AG04450 (cell line): ENCODE measurements at regions not wholly inside any gene's neighbourhood (a gene's known extent, or its start where the extent isn't known, plus 50 kb on each side); places are given as distances from the start of the nearest gene placed in this dataset.

Experiments used
- CTCF ChIA-PET: fragments of 300-600, 350-600 bp; formaldehyde crosslinking; extraction: SDS; loops from one replicate; lab custom pipeline; 2022; ENCODE audit warnings: antibody characterized with exemption, inconsistent platforms; lab: Charles Lee
- POLR2A ChIA-PET: fragments of 350-600 bp; formaldehyde crosslinking; extraction: SDS; loops from one replicate; lab custom pipeline; 2021; ENCODE audit warnings: antibody characterized with exemption, inconsistent platforms; lab: Yijun Ruan, JAX
- DNase-seq: peaks from one replicate; pipeline ENCODE4 v3.0.0-alpha.2; 2011; ENCODE audit warnings: low read depth, low spot score
- H3K27ac ChIP-seq: one replicate; pipeline ENCODE4 v1.5.1; 2012; ENCODE audit warnings: low read depth, low read length, control low read depth
- H3K27me3 ChIP-seq: one replicate; pipeline ENCODE4 v1.6.0; 2012; ENCODE audit warnings: low read length; ENCODE audit not compliant: control insufficient read depth, insufficient read depth
- H3K4me3 ChIP-seq: 2 replicates; pipeline ENCODE4 v1.5.1; 2011; ENCODE audit warnings: mild to moderate bottlenecking, low read depth, low read length, control low read depth
- H3K9me3 ChIP-seq: 2 replicates; pipeline ENCODE4 v1.5.1; 2012; ENCODE audit warnings: low read length; ENCODE audit not compliant: control insufficient read depth, insufficient read depth
- TF ChIP-seq, protein P1 (sequence below): IDR thresholded peaks from 2 replicates; pipeline ENCODE4 v1.5.1; 2011; ENCODE audit warnings: low read depth, low read length, control low read depth, inconsistent platforms

DNA sequence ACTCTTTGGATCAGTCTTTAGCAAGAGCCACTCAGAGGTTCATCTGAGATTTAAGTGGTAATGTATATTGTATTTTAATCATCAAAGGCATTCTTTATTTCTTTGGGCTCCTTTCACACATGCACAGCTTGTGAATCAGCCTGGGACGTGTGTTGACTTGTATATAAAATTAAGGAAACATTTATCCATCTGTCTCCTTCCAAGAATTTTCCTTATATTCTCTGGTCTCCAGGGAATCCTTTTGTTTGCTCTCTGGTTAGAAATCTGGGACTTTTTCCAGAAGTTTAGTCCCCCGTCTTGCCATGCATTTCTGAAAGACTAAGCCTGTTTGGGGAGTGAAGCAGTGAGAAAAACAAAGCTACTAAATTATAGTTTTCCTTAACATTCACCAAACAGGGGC is 212.3 kb downstream of the DCAF12L2 start:
- ChIA-PET CTCF (no interaction called here), POLR2A (no interaction called here)
- H3K4me3 ChIP-seq = no peak overlapping the region
- TF ChIP-seq, protein P1, sequence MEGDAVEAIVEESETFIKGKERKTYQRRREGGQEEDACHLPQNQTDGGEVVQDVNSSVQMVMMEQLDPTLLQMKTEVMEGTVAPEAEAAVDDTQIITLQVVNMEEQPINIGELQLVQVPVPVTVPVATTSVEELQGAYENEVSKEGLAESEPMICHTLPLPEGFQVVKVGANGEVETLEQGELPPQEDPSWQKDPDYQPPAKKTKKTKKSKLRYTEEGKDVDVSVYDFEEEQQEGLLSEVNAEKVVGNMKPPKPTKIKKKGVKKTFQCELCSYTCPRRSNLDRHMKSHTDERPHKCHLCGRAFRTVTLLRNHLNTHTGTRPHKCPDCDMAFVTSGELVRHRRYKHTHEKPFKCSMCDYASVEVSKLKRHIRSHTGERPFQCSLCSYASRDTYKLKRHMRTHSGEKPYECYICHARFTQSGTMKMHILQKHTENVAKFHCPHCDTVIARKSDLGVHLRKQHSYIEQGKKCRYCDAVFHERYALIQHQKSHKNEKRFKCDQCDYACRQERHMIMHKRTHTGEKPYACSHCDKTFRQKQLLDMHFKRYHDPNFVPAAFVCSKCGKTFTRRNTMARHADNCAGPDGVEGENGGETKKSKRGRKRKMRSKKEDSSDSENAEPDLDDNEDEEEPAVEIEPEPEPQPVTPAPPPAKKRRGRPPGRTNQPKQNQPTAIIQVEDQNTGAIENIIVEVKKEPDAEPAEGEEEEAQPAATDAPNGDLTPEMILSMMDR = no peak
- H3K27ac ChIP-seq = no peak overlapping the region
- DNase-seq = no peak
- H3K27me3 ChIP-seq = no peaks in the 10 kb centered on the region
- H3K9me3 ChIP-seq = no peaks in the 10 kb centered on the region

DNA sequence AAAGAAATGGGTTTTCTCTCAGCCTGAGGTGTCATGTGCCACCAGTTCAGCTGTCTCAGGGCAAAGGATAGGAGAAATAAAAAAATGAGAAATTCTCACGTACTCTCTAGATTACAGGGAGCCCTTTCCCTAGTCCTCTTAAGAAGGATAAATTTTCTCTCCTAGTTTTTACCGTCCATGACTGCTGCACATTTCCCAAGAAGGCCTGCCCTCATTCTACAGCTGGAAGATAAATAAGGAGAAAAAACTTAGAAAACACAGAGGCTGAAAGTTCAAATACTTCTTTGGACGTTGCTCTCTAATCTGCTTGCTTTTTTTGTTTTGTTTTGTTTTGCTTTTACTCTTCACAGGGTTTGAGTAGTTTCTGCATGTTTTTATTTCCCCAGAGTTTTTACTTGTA is 211.9 kb downstream of the DCAF12L2 start:
- Histone ChIP-seq H3K4me3 (no peak overlapping the region), H3K9me3 (no peaks in the 10 kb centered on the region), H3K27ac (no peak overlapping the region), H3K27me3 (no peaks in the 10 kb centered on the region)
- POLR2A ChIA-PET = no interaction called here
- TF ChIP-seq, protein P1 = no peak
- CTCF ChIA-PET = no interaction called here
- no peak for DNase-seq

- no peaks in the 10 kb centered on the region; the same call in 1 of the 2 replicates for H3K9me3 ChIP-seq
- no peak overlapping the region for H3K4me3 ChIP-seq
- no peak overlapping the region for H3K27ac ChIP-seq
- TF ChIP-seq, protein P1 = no peak
- ChIA-PET POLR2A (no interaction called here), CTCF (no interaction called here)
- DNase-seq = no peak
- H3K27me3 ChIP-seq = no peaks in the 10 kb centered on the region
Observed at GRCh38 chrX:125977851-125978250, 188.2 kb downstream of the DCAF12L2 start.

GRCh38 chrX:125998432-125998831 is 167.7 kb downstream of the DCAF12L2 start:
- TF ChIP-seq, protein P1 = no peak
- no peak overlapping the region for H3K27ac ChIP-seq
- no peaks in the 10 kb centered on the region for H3K9me3 ChIP-seq
- no peak overlapping the region for H3K4me3 ChIP-seq
- H3K27me3 ChIP-seq = no peaks in the 10 kb centered on the region
- POLR2A ChIA-PET = no interaction called here
- no peak for DNase-seq
- CTCF ChIA-PET = no interaction called here

- TF ChIP-seq, protein P1 = no peak
- Histone ChIP-seq H3K27ac (no peak overlapping the region), H3K4me3 (no peak overlapping the region), H3K27me3 (no peaks in the 10 kb centered on the region), H3K9me3 (peaks cover 13% of the 10 kb centered on the region)
- no peak for DNase-seq
- CTCF ChIA-PET = no interaction called here
- POLR2A ChIA-PET = no interaction called here
Observed at GRCh38 chrX:126027229-126027628, 138.9 kb downstream of the DCAF12L2 start.
